Sigmoid colon (tissue), 4 donors: ENCODE measurements at regions not wholly inside any gene's neighbourhood (a gene's known extent, or its start where the extent isn't known, plus 50 kb on each side); places are given as distances from the start of the nearest gene placed in this dataset.

Experiments used
- CTCF ChIP-seq, 4 experiments: fragments of 450-650 bp in 3 of 4; fragments of 200-600 bp in 1 of 4; IDR thresholded peaks; one replicate each; pipeline ENCODE4 v1.5.1; 2016 to 2019; ENCODE audit warnings: antibody characterized with exemption in 4 of 4, mild to moderate bottlenecking in 3 of 4, moderate library complexity in 2 of 4
- POLR2A ChIP-seq, 2 donors: fragments of 450-650 bp; IDR thresholded peaks; one replicate each; pipeline ENCODE4 v1.6.1; 2016; ENCODE audit warnings: antibody characterized with exemption in 2 of 2, mild to moderate bottlenecking in 2 of 2, moderate library complexity in 2 of 2
- POLR2AphosphoS5 ChIP-seq, 4 donors: sonication (generic); formaldehyde crosslinking; IDR thresholded peaks; one replicate each; pipeline ENCODE4 v1.6.1; 2017; ENCODE audit warnings: antibody characterized with exemption in 4 of 4

GRCh38 chr11:87819151-87819550 lies 356.1 kb downstream of the RAB38 start:
- TF ChIP-seq POLR2A (IDR thresholded peaks at IDR 0.05) (no peak), CTCF (IDR thresholded peaks at IDR 0.05) (no peak), POLR2AphosphoS5 (IDR thresholded peaks at IDR 0.05) (no peak)
